H1 (cell line): ENCODE measurements at regions not wholly inside any gene's neighbourhood (a gene's known extent, or its start where the extent isn't known, plus 50 kb on each side); places are given as distances from the start of the nearest gene placed in this dataset.

ENCODE experiments used
- CTCF ChIA-PET: fragments of 300-600 bp; sonication (Branson Sonifier 250); formaldehyde crosslinking; loops from one replicate; lab custom pipeline; 2021; ENCODE audit not compliant: partially characterized antibody; lab: Charles Lee
- POLR2A ChIA-PET: fragments of 300-600 bp; sonication (Branson Sonifier 250); formaldehyde crosslinking; loops from one replicate; lab custom pipeline; 2021; ENCODE audit warnings: inconsistent platforms; ENCODE audit not compliant: partially characterized antibody; lab: Charles Lee
- DNase-seq, 2 experiments: peaks; one replicate each; pipeline versions ENCODE4 v3.0.0 to v3.0.0-alpha.2; 2010 to 2022; ENCODE audit warnings: low spot score in 2 of 2, low read depth in 1 of 2, mixed read lengths in 1 of 2
- FAIRE-seq: peaks from 2 replicates; lab custom pipeline; 2011; peaks lifted over from hg19 to GRCh38; lab: Jason Lieb, UNC
- H2AFZ ChIP-seq: 2 replicates; pipeline ENCODE4 v1.8.1; 2012; ENCODE audit warnings: low read length, inconsistent platforms
- H2AK5ac ChIP-seq: 2 replicates; pipeline ENCODE4 v1.6.1; 2013; ENCODE audit warnings: low read depth, low read length
- H2BK120ac ChIP-seq: replicated peaks from 2 replicates; pipeline ENCODE3; 2013; ENCODE audit warnings: low read depth, low read length, inconsistent platforms
- H2BK12ac ChIP-seq: 2 replicates; pipeline ENCODE4 v1.6.1; 2013; ENCODE audit warnings: low read depth, low read length
- H2BK15ac ChIP-seq: 2 replicates; pipeline ENCODE4 v1.6.1; 2013; ENCODE audit warnings: low read length
- H2BK20ac ChIP-seq: 2 replicates; pipeline ENCODE4 v1.6.1; 2013; ENCODE audit warnings: low read length
- H2BK5ac ChIP-seq: 2 replicates; pipeline ENCODE4 v1.6.1; 2013; ENCODE audit warnings: low read depth, low read length
- H3K14ac ChIP-seq: 2 replicates; pipeline ENCODE4 v1.6.1; 2013; ENCODE audit warnings: inconsistent platforms; ENCODE audit not compliant: insufficient read length
- H3K18ac ChIP-seq: 2 replicates; pipeline ENCODE4 v1.6.1; 2013; ENCODE audit warnings: low read length; ENCODE audit errors: extremely low read depth
- H3K23ac ChIP-seq: 2 replicates; pipeline ENCODE4 v1.6.1; 2013; ENCODE audit warnings: inconsistent platforms; ENCODE audit not compliant: insufficient read length
- H3K23me2 ChIP-seq: 2 replicates; pipeline ENCODE4 v1.6.1; 2013; ENCODE audit warnings: low read depth, low read length
- H3K27ac ChIP-seq: 2 replicates; pipeline ENCODE4 v1.6.1; 2011; ENCODE audit warnings: low read depth, low read length, inconsistent platforms
- H3K27me3 ChIP-seq, 4 experiments: replicated peaks in 1 of 4; 1 replicate in 1 of 4; 2 replicates in 3 of 4; pipeline versions ENCODE4 v1.6.1 to v1.8.1; 2011 to 2013; ENCODE audit warnings: low read length in 3 of 4, mild to moderate bottlenecking in 3 of 4, inconsistent platforms in 2 of 4, mixed read lengths in 2 of 4, moderate library complexity in 1 of 4; ENCODE audit not compliant: control insufficient read depth in 3 of 4, insufficient read depth in 3 of 4; ENCODE audit errors: extremely low read depth in 1 of 4
- H3K36me3 ChIP-seq, 4 experiments: 2 replicates each; pipeline versions ENCODE4 v1.6.1 to v1.8.1; 2011 to 2013; ENCODE audit warnings: mild to moderate bottlenecking in 4 of 4, low read length in 3 of 4, moderate library complexity in 2 of 4, control low read depth in 1 of 4, inconsistent platforms in 1 of 4; ENCODE audit not compliant: insufficient read depth in 4 of 4, control insufficient read depth in 2 of 4
- H3K4ac ChIP-seq: replicated peaks from 2 replicates; pipeline ENCODE3; 2013; ENCODE audit warnings: low read length, low read depth, mixed read lengths, inconsistent platforms; ENCODE audit not compliant: insufficient read length
- H3K4me1 ChIP-seq, 4 experiments: replicated peaks in 1 of 4; 1 replicate in 1 of 4; 2 replicates in 3 of 4; pipeline versions ENCODE4 v1.6.1 to v1.8.1; 2011 to 2013; ENCODE audit warnings: low read length in 3 of 4, inconsistent platforms in 2 of 4, mixed read lengths in 1 of 4; ENCODE audit not compliant: insufficient read depth in 4 of 4, control insufficient read depth in 3 of 4
- H3K4me2 ChIP-seq, 2 experiments: 2 replicates each; pipeline versions ENCODE4 v1.6.1 to v1.8.1; 2011 to 2013; ENCODE audit warnings: low read depth in 2 of 2, low read length in 2 of 2, control low read depth in 1 of 2, inconsistent platforms in 1 of 2, mild to moderate bottlenecking in 1 of 2; ENCODE audit not compliant: insufficient read depth in 1 of 2
- H3K4me3 ChIP-seq, 4 experiments: fragments of 200-600, 300-600 bp in 1 of 4; sonication (generic), shearing (Covaris generic), sonication (Bioruptor Twin) in 1 of 4; 2 replicates each; pipeline versions ENCODE4 v1.5.1 to v1.8.1; 2011 to 2016; ENCODE audit warnings: low read length in 4 of 4, low read depth in 3 of 4, control low read depth in 2 of 4, inconsistent platforms in 2 of 4, mild to moderate bottlenecking in 2 of 4, mixed read lengths in 1 of 4, moderate library complexity in 1 of 4; ENCODE audit not compliant: insufficient read depth in 2 of 4; ENCODE audit errors: extremely low read depth in 1 of 4
- H3K56ac ChIP-seq: replicated peaks from 2 replicates; pipeline ENCODE3; 2013; ENCODE audit warnings: low read depth, mild to moderate bottlenecking, mixed read lengths, low read length, inconsistent platforms; ENCODE audit not compliant: insufficient read length
- H3K79me1 ChIP-seq: 2 replicates; pipeline ENCODE4 v1.6.1; 2013; ENCODE audit warnings: low read depth, low read length, control low read depth
- H3K79me2 ChIP-seq, 2 experiments: 2 replicates each; pipeline versions ENCODE4 v1.6.1 to v1.8.1; 2012 to 2013; ENCODE audit warnings: low read length in 2 of 2, mild to moderate bottlenecking in 2 of 2, inconsistent platforms in 1 of 2; ENCODE audit not compliant: insufficient read depth in 2 of 2, control insufficient read depth in 1 of 2
- H3K9ac ChIP-seq, 4 experiments: replicated peaks in 1 of 4; 1 replicate in 1 of 4; 2 replicates in 3 of 4; pipeline versions ENCODE4 v1.6.1 to v1.8.1; 2011 to 2013; ENCODE audit warnings: low read depth in 3 of 4, low read length in 3 of 4, control low read depth in 2 of 4, mild to moderate bottlenecking in 2 of 4, moderate library complexity in 2 of 4, inconsistent platforms in 1 of 4; ENCODE audit errors: extremely low read depth in 1 of 4
- H3K9me3 ChIP-seq, 2 experiments: 2 replicates each; pipeline versions ENCODE4 v1.6.1 to v1.8.1; 2012 to 2013; ENCODE audit warnings: mild to moderate bottlenecking in 2 of 2, moderate library complexity in 2 of 2, control low read depth in 1 of 2, inconsistent platforms in 1 of 2, low read depth in 1 of 2, low read length in 1 of 2, mixed read lengths in 1 of 2; ENCODE audit not compliant: insufficient read depth in 2 of 2
- H4K20me1 ChIP-seq, 2 experiments: replicated peaks in 1 of 2; 2 replicates each; pipeline versions ENCODE3 to v1.8.1; 2011 to 2013; ENCODE audit warnings: inconsistent platforms in 2 of 2, low read length in 2 of 2, mild to moderate bottlenecking in 1 of 2; ENCODE audit not compliant: insufficient read depth in 2 of 2, control insufficient read depth in 1 of 2
- H4K5ac ChIP-seq: 2 replicates; pipeline ENCODE4 v1.6.1; 2013; ENCODE audit warnings: low read length, low read depth, mixed read lengths, inconsistent platforms; ENCODE audit not compliant: insufficient read length
- H4K8ac ChIP-seq: 2 replicates; pipeline ENCODE4 v1.8.0; 2013; ENCODE audit warnings: mild to moderate bottlenecking, moderate library complexity, low read length, inconsistent platforms; ENCODE audit not compliant: insufficient read depth; ENCODE audit errors: extremely low read depth
- H4K91ac ChIP-seq: replicated peaks from 2 replicates; pipeline ENCODE3; 2013; ENCODE audit warnings: low read length, mixed read lengths, inconsistent platforms; ENCODE audit not compliant: insufficient read length
- CBX5 ChIP-seq: fragments of 300-800, 300-1000 bp; sonication (generic); IDR thresholded peaks from 2 replicates; pipeline ENCODE4 v1.7.1; 2016; ENCODE audit warnings: antibody characterized with exemption, low read length, low read depth
- CBX8 ChIP-seq: fragments of 300-800, 300-1000 bp; sonication (generic); IDR thresholded peaks from 2 replicates; pipeline ENCODE4 v1.7.1; 2016; ENCODE audit warnings: low read depth, low read length, borderline replicate concordance
- CHD1 ChIP-seq: IDR thresholded peaks from 2 replicates; pipeline ENCODE4 v1.6.1; 2012; ENCODE audit warnings: low read depth, low read length, improper control_type of control experiment
- CTCF ChIP-seq, 3 experiments: IDR thresholded peaks; 1 replicate in 2 of 3; 2 replicates in 1 of 3; pipeline versions ENCODE4 v1.5.1 to v1.6.1; 2011; ENCODE audit warnings: low read length in 3 of 3, mild to moderate bottlenecking in 3 of 3, inconsistent platforms in 2 of 3, low read depth in 1 of 3, moderate library complexity in 1 of 3; ENCODE audit not compliant: insufficient read depth in 1 of 3; ENCODE audit errors: control extremely low read depth in 1 of 3
- E2F6 ChIP-seq: IDR thresholded peaks from 2 replicates; pipeline ENCODE4 v1.6.1; 2012; ENCODE audit warnings: inconsistent platforms
- GTF2F1 ChIP-seq: IDR thresholded peaks from 2 replicates; pipeline ENCODE4 v1.6.1; 2012; ENCODE audit warnings: low read depth, low read length, improper control_type of control experiment, borderline replicate concordance
- HDAC6 ChIP-seq: IDR thresholded peaks from one replicate; pipeline ENCODE4 v1.7.1; 2012; ENCODE audit warnings: low read depth, mild to moderate bottlenecking, inconsistent platforms, low read length, moderate library complexity
- NRF1 ChIP-seq: IDR thresholded peaks from 2 replicates; pipeline ENCODE4 v1.6.1; 2011; ENCODE audit warnings: mild to moderate bottlenecking, low read depth, low read length, improper control_type of control experiment
- RAD21 ChIP-seq, 2 experiments: IDR thresholded peaks in 1 of 2; conservative IDR thresholded peaks in 1 of 2; 2 replicates each; pipeline ENCODE4 v1.6.1; 2011; ENCODE audit warnings: low read depth in 2 of 2, low read length in 2 of 2, improper control_type of control experiment in 1 of 2, inconsistent platforms in 1 of 2, mild to moderate bottlenecking in 1 of 2, moderate library complexity in 1 of 2
- SP4 ChIP-seq: IDR thresholded peaks from 2 replicates; pipeline ENCODE4 v1.6.1; 2012; ENCODE audit warnings: low read length, inconsistent platforms
- TAF1 ChIP-seq: IDR thresholded peaks from 2 replicates; pipeline ENCODE4 v1.6.1; 2011; ENCODE audit warnings: mild to moderate bottlenecking, low read depth, low read length
- YY1 ChIP-seq: IDR thresholded peaks from 2 replicates; pipeline ENCODE4 v1.6.1; 2011; ENCODE audit warnings: low read depth, mild to moderate bottlenecking, low read length
- WGBS, 2 experiments: shearing (Covaris generic) in 1 of 2; methylation state at CpG; one replicate each; pipeline versions ENCODE4 v1.1.6 to v1.1.7; 2013 to 2015; ENCODE audit warnings: low lambda C conversion rate in 2 of 2, mixed read lengths in 2 of 2, inconsistent platforms in 1 of 2, low coverage in 1 of 2, missing lambda C conversion rate in 1 of 2; ENCODE audit not compliant: insufficient replicate concordance in 2 of 2, insufficient coverage in 1 of 2, insufficient read length in 1 of 2; ENCODE audit errors: extremely low coverage in 1 of 2, missing lambda C conversion rate in 1 of 2; 5-methylcytosine and 5-hydroxymethylcytosine counted together

DNA sequence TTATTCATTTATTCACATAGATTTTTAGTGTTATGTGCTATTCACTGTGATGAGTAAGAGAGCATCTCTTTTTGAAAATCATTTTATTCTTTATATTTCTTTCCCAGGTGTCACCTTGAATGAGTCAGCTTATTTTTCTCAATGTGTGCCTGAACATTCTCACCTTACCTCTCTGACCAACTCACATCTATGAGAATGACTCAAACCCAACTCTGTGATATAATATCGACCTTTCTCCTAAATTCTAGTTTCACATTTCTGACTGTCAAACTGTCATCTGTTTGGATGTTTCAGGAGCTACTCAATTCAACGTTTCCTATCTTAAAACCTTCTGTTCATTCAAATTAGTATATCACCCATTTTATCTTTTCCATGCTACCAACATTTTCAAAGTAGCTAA lies 630.8 kb downstream of the RERGL start:
- Histone ChIP-seq H3K27me3 (no peaks in the 10 kb centered on the region), H3K27ac (no peak overlapping the region), H4K8ac (no peak overlapping the region), H3K4ac (no peak overlapping the region), H3K9ac (no peak overlapping the region), H3K4me3 (no peak overlapping the region), H4K20me1 (no peaks in the 10 kb centered on the region), H3K4me2 (no peak overlapping the region), H3K23me2 (no peaks in the 10 kb centered on the region), H3K36me3 (no peaks in the 10 kb centered on the region), H2BK120ac (no peak overlapping the region), H4K91ac (no peak overlapping the region), H3K79me2 (no peaks in the 10 kb centered on the region), H3K23ac (no peak overlapping the region), H2AK5ac (no peak overlapping the region), H2BK15ac (no peak overlapping the region), H3K18ac (no peak overlapping the region), H2AFZ (no peak overlapping the region), H2BK5ac (no peak overlapping the region), H2BK12ac (no peak overlapping the region), H3K56ac (no peak overlapping the region), H3K9me3 (no peaks in the 10 kb centered on the region), H3K4me1 (no peaks in the 10 kb centered on the region), H4K5ac (no peak overlapping the region), H3K14ac (no peak overlapping the region), H2BK20ac (no peak overlapping the region), H3K79me1 (no peaks in the 10 kb centered on the region)
- ChIA-PET CTCF (interaction anchor here (0.7 kb wide), 2 partner anchors 128 to 130 kb away, joined by 3 read pairs; no protein-coding TSS in a partner anchor), POLR2A (no interaction called here)
- FAIRE-seq, result no peak
- 88% methylated on average over 2 of the region's 2 CpGs; no CpG with 5 or more reads in 1 of the 2 experiments for WGBS, 2 experiments
- no peak for DNase-seq
- TF ChIP-seq CHD1, result no peak
- no peak for TF ChIP-seq NRF1
- TF ChIP-seq HDAC6, result no peak
- TF ChIP-seq TAF1, result no peak
- no peak for TF ChIP-seq SP4
- TF ChIP-seq YY1, result no peak
- no peak for TF ChIP-seq GTF2F1
- TF ChIP-seq CBX8, result no peak
- TF ChIP-seq CBX5, result no peak
- no peak for TF ChIP-seq RAD21 (IDR thresholded peaks at IDR 0.05 in 1 of 2, conservative IDR thresholded peaks at IDR 0.05 in 1 of 2; ENCODE audit: low read depth in 2 of 2, low read length in 2 of 2)
- TF ChIP-seq E2F6, result no peak
- no peak for TF ChIP-seq CTCF (IDR thresholded peaks at IDR 0.05; ENCODE audit: control extremely low read depth in 1 of 3, insufficient read depth in 1 of 3, low read depth in 1 of 3, low read length in 3 of 3)
